ENCODE measurements at regions not wholly inside any gene's neighbourhood (a gene's known extent, or its start where the extent isn't known, plus 50 kb on each side); places are given as distances from the start of the nearest gene placed in this dataset.

GRCh38 chr9:100756217-100756616 lies 178.3 kb downstream of the CAVIN4 start:
- H3K36me3 ChIP-seq = no peaks in the 10 kb centered on the region
- H3K9me3 ChIP-seq = no peaks in the 10 kb centered on the region
- WGBS, 2 donors = 16 to 23% methylated on average over 2 of the region's 2 CpGs
- DNase-seq = no peak
- H3K27ac ChIP-seq = no peak overlapping the region
- no peaks in the 10 kb centered on the region for H3K27me3 ChIP-seq
- intact Hi-C loops (cut with DNase I) = no loop called here
- FAIRE-seq = no peak
- TF ChIP-seq CTCF (IDR thresholded peaks at IDR 0.05) = no peak
- no peaks in the 10 kb centered on the region for H3K4me1 ChIP-seq
- no peak for ATAC-seq
- H3K4me3 ChIP-seq = no peak overlapping the region

GRCh38 chr9:100759215-100759614 lies 181.3 kb downstream of the CAVIN4 start:
- WGBS, 2 donors = 14 to 22% methylated on average over 3 of the region's 3 CpGs
- ATAC-seq (no peak), FAIRE-seq (no peak), DNase-seq (no peak)
- Histone ChIP-seq H3K27ac (no peak overlapping the region), H3K9me3 (no peaks in the 10 kb centered on the region), H3K4me3 (no peak overlapping the region), H3K4me1 (no peaks in the 10 kb centered on the region), H3K27me3 (no peaks in the 10 kb centered on the region), H3K36me3 (no peaks in the 10 kb centered on the region)
- intact Hi-C loops (cut with DNase I) = no loop called here
- no peak for TF ChIP-seq CTCF (IDR thresholded peaks at IDR 0.05)

- 0 to 5% methylated on average over 1 of the region's 1 CpG for WGBS, 2 donors
- FAIRE-seq = no peak
Measured at GRCh38 chr9:100761276-100761802, 183.5 kb downstream of the CAVIN4 start.

DNA sequence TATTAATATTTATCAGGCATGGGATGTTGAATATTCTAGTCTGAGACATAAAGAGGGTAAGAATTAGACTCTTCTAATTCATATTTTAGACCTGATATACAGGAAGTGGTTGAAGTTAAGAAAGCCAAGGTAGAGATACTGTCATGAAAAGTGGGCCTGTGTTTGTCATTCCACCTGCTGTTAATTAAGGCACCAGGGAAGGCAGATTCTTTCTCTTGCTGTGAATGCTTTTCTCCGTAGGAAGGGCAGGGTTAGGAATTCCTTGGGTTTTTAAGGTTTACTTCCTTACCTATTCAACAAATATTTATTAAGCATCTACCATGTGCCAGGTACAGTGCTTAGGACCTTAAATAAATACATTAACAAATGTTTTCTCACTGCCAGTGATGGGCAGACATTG lies 196.4 kb downstream of the CAVIN4 start:
- no peak overlapping the region for H3K27ac ChIP-seq
- no peak for FAIRE-seq
- no peak for DNase-seq
- no peaks in the 10 kb centered on the region for H3K4me1 ChIP-seq
- H3K9me3 ChIP-seq = no peaks in the 10 kb centered on the region
- no peaks in the 10 kb centered on the region for H3K27me3 ChIP-seq
- no peaks in the 10 kb centered on the region for H3K36me3 ChIP-seq
- intact Hi-C loops (cut with DNase I) = no loop called here
- TF ChIP-seq CTCF (IDR thresholded peaks at IDR 0.05) = no peak
- ATAC-seq = no peak
- 19 to 27% methylated on average over 1 of the region's 1 CpG for WGBS, 2 donors
- no peak overlapping the region for H3K4me3 ChIP-seq

More at GRCh38 chr9:100761276-100761802, 183.5 kb downstream of the CAVIN4 start:
- Histone ChIP-seq H3K27me3 (no peaks in the 10 kb centered on the region), H3K36me3 (no peaks in the 10 kb centered on the region), H3K9me3 (no peaks in the 10 kb centered on the region), H3K4me1 (no peaks in the 10 kb centered on the region), H3K4me3 (no peak overlapping the region), H3K27ac (no peak overlapping the region)
- no peak for TF ChIP-seq CTCF (IDR thresholded peaks at IDR 0.05)
- ATAC-seq = no peak
- intact Hi-C loops (cut with DNase I) = no loop called here
- no peak for DNase-seq

DNA sequence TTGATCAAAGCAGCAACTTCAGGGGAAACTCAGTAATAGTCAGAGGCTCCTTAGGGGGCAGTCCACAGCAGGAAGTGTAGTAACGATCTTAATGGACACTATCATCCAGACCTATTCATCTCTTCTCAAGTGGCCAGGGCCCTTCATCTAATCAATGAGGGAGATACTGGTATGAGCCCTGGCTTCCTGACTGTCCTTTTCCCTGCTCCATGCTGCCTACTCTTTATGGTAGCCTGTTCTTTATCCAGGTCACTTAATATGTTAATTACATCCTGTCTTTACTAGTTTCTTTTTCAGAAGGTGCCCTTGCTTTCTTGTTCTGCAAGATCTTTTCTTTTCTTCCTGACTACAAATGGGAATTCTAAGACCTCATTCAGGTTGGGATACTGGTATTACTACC lies 197.1 kb downstream of the CAVIN4 start:
- FAIRE-seq (no peak), DNase-seq (no peak), ATAC-seq (no peak)
- Histone ChIP-seq H3K36me3 (no peaks in the 10 kb centered on the region), H3K9me3 (no peaks in the 10 kb centered on the region), H3K27me3 (no peaks in the 10 kb centered on the region), H3K27ac (no peak overlapping the region), H3K4me3 (no peak overlapping the region), H3K4me1 (no peaks in the 10 kb centered on the region)
- no peak for TF ChIP-seq CTCF (IDR thresholded peaks at IDR 0.05)
- intact Hi-C loops (cut with DNase I) = no loop called here
- WGBS, 2 donors = 14 to 35% methylated on average over 1 of the region's 1 CpG

Data from pancreas (tissue), 10 donors.